Activated T-helper 17 cell treated with anti-CD3 and anti-CD28 coated beads, Interleukin-2, amount 50 U/mL, for 72 hours (primary cell): ENCODE measurements at regions not wholly inside any gene's neighbourhood (a gene's known extent, or its start where the extent isn't known, plus 50 kb on each side); places are given as distances from the start of the nearest gene placed in this dataset.
"Not testable (repeated sequence)": the region's sequence is repeated elsewhere in the genome, so short reads cannot be mapped to it uniquely, and the experiment has no call there.

Experiments used
- ATAC-seq: fragments of 150-1000 bp; cut with Tn5 transposase; replicated peaks from 2 replicates; pipeline ENCODE4 v1.10.0; 2021; ENCODE audit warnings: mild to moderate bottlenecking, moderate library complexity
- H3K27ac Mint-ChIP-seq: one replicate; pipeline ENCODE4 v1.8.0; 2022; ENCODE audit warnings: mixed read lengths
- H3K27me3 Mint-ChIP-seq: one replicate; pipeline ENCODE4 v1.8.0; 2022; ENCODE audit warnings: mixed read lengths
- H3K36me3 Mint-ChIP-seq: one replicate; pipeline ENCODE4 v1.8.0; 2022; ENCODE audit warnings: low read depth, mild to moderate bottlenecking, mixed read lengths
- H3K4me1 Mint-ChIP-seq: one replicate; pipeline ENCODE4 v1.8.0; 2022; ENCODE audit warnings: mixed read lengths
- H3K4me3 Mint-ChIP-seq: one replicate; pipeline ENCODE4 v1.8.0; 2022; ENCODE audit warnings: mild to moderate bottlenecking, mixed read lengths
- H3K9me3 Mint-ChIP-seq: one replicate; pipeline ENCODE4 v1.8.0; 2022; ENCODE audit warnings: mixed read lengths

GRCh38 chr16:46519063-46519462 lies 102.1 kb downstream of the SHCBP1 start:
- Mint-ChIP-seq H3K9me3 (peaks cover 4% of the 10 kb centered on the region), H3K27ac (no peak overlapping the region), H3K36me3 (no peaks in the 10 kb centered on the region), H3K4me3 (no peak overlapping the region), H3K27me3 (no peaks in the 10 kb centered on the region), H3K4me1 (no peaks in the 10 kb centered on the region)
- no peak for ATAC-seq

- no peak for ATAC-seq
Measured at GRCh38 chr16:46496701-46497100, 124.5 kb downstream of the SHCBP1 start.

GRCh38 chr16:46482895-46483294 lies 138.3 kb downstream of the SHCBP1 start:
- Mint-ChIP-seq H3K27me3 (peaks cover 3% of the 10 kb centered on the region), H3K27ac (no peak overlapping the region), H3K4me3 (no peak overlapping the region), H3K9me3 (peaks cover 17% of the 10 kb centered on the region), H3K36me3 (no peaks in the 10 kb centered on the region), H3K4me1 (no peaks in the 10 kb centered on the region)
- no peak for ATAC-seq

More at GRCh38 chr16:46496701-46497100, 124.5 kb downstream of the SHCBP1 start:
- no peak overlapping the region for H3K4me3 Mint-ChIP-seq
- H3K36me3 Mint-ChIP-seq: no peaks in the 10 kb centered on the region
- H3K4me1 Mint-ChIP-seq: no peaks in the 10 kb centered on the region
- no peaks in the 10 kb centered on the region for H3K27me3 Mint-ChIP-seq
- no peaks in the 10 kb centered on the region for H3K9me3 Mint-ChIP-seq
- no peak overlapping the region for H3K27ac Mint-ChIP-seq

- Mint-ChIP-seq H3K27ac (no peak overlapping the region), H3K9me3 (peaks cover 12% of the 10 kb centered on the region), H3K36me3 (no peaks in the 10 kb centered on the region), H3K4me1 (no peaks in the 10 kb centered on the region), H3K4me3 (no peak overlapping the region), H3K27me3 (no peaks in the 10 kb centered on the region)
- no peak for ATAC-seq
Measured at GRCh38 chr16:46466239-46466638, 154.9 kb downstream of the SHCBP1 start.

GRCh38 chr16:46454801-46455200 lies 166.4 kb downstream of the SHCBP1 start:
- H3K27ac Mint-ChIP-seq, ATAC-seq, H3K4me3 Mint-ChIP-seq, H3K4me1 Mint-ChIP-seq, H3K27me3 Mint-ChIP-seq, H3K9me3 Mint-ChIP-seq, H3K36me3 Mint-ChIP-seq: not testable (repeated sequence)

- ATAC-seq: no peak
- no peak overlapping the region for H3K27ac Mint-ChIP-seq
- no peaks in the 10 kb centered on the region for H3K9me3 Mint-ChIP-seq
- no peaks in the 10 kb centered on the region for H3K4me1 Mint-ChIP-seq
- H3K27me3 Mint-ChIP-seq: peaks cover 5% of the 10 kb centered on the region
- H3K36me3 Mint-ChIP-seq: peaks cover 6% of the 10 kb centered on the region
- no peak overlapping the region for H3K4me3 Mint-ChIP-seq
Measured at GRCh38 chr16:46428108-46429061, 192.8 kb downstream of the SHCBP1 start.

GRCh38 chr16:46427340-46428107 lies 193.7 kb downstream of the SHCBP1 start:
- Mint-ChIP-seq H3K4me3 (no peak overlapping the region), H3K27me3 (peaks cover 5% of the 10 kb centered on the region), H3K4me1 (no peaks in the 10 kb centered on the region), H3K27ac (no peak overlapping the region), H3K9me3 (peaks cover 6% of the 10 kb centered on the region), H3K36me3 (peaks cover 6% of the 10 kb centered on the region)
- no peak for ATAC-seq

- H3K9me3 Mint-ChIP-seq: peaks cover 6% of the 10 kb centered on the region
- no peak for ATAC-seq
- H3K27me3 Mint-ChIP-seq: peaks cover 5% of the 10 kb centered on the region
- peaks cover 6% of the 10 kb centered on the region for H3K36me3 Mint-ChIP-seq
- H3K27ac Mint-ChIP-seq: no peak overlapping the region
- no peak overlapping the region for H3K4me3 Mint-ChIP-seq
- no peaks in the 10 kb centered on the region for H3K4me1 Mint-ChIP-seq
Measured at GRCh38 chr16:46426336-46426735, 194.8 kb downstream of the SHCBP1 start.

- Mint-ChIP-seq H3K4me3 (no peak overlapping the region), H3K27ac (no peak overlapping the region), H3K9me3 (no peaks in the 10 kb centered on the region), H3K36me3 (no peaks in the 10 kb centered on the region), H3K4me1 (no peaks in the 10 kb centered on the region), H3K27me3 (no peaks in the 10 kb centered on the region)
- no peak for ATAC-seq
Measured at GRCh38 chr16:46404028-46404427, 217.2 kb downstream of the SHCBP1 start.

GRCh38 chr16:46398559-46398958 lies 222.6 kb downstream of the SHCBP1 start:
- H3K36me3 Mint-ChIP-seq, H3K9me3 Mint-ChIP-seq, H3K4me3 Mint-ChIP-seq, H3K27ac Mint-ChIP-seq, H3K27me3 Mint-ChIP-seq, ATAC-seq, H3K4me1 Mint-ChIP-seq: not testable (repeated sequence)

GRCh38 chr16:46396883-46397270 lies 224.3 kb downstream of the SHCBP1 start:
- not testable (repeated sequence) for ATAC-seq, H3K4me1 Mint-ChIP-seq, H3K36me3 Mint-ChIP-seq, H3K4me3 Mint-ChIP-seq, H3K9me3 Mint-ChIP-seq, H3K27me3 Mint-ChIP-seq, H3K27ac Mint-ChIP-seq

GRCh38 chr16:46396131-46396882 lies 224.9 kb downstream of the SHCBP1 start:
- ATAC-seq, H3K4me3 Mint-ChIP-seq, H3K27ac Mint-ChIP-seq, H3K27me3 Mint-ChIP-seq, H3K4me1 Mint-ChIP-seq, H3K9me3 Mint-ChIP-seq, H3K36me3 Mint-ChIP-seq: not testable (repeated sequence)

GRCh38 chr16:46395391-46395921 lies 225.7 kb downstream of the SHCBP1 start:
- ATAC-seq, H3K27me3 Mint-ChIP-seq, H3K36me3 Mint-ChIP-seq, H3K27ac Mint-ChIP-seq, H3K4me3 Mint-ChIP-seq, H3K9me3 Mint-ChIP-seq, H3K4me1 Mint-ChIP-seq: not testable (repeated sequence)

GRCh38 chr16:46394963-46395362 lies 226.2 kb downstream of the SHCBP1 start:
- H3K27me3 Mint-ChIP-seq, ATAC-seq, H3K36me3 Mint-ChIP-seq, H3K9me3 Mint-ChIP-seq, H3K4me1 Mint-ChIP-seq, H3K4me3 Mint-ChIP-seq, H3K27ac Mint-ChIP-seq: not testable (repeated sequence)
